HPDE6-E6E7 (cell line): ENCODE measurements at regions not wholly inside any gene's neighbourhood (a gene's known extent, or its start where the extent isn't known, plus 50 kb on each side); places are given as distances from the start of the nearest gene placed in this dataset.
"Not testable (repeated sequence)": the region's sequence is repeated elsewhere in the genome, so short reads cannot be mapped to it uniquely, and the experiment has no call there.

Experiments used
- DNase-seq: peaks from one replicate; pipeline ENCODE4 v3.0.0; 2011; ENCODE audit warnings: missing footprints; ENCODE audit errors: extremely low spot score

DNA sequence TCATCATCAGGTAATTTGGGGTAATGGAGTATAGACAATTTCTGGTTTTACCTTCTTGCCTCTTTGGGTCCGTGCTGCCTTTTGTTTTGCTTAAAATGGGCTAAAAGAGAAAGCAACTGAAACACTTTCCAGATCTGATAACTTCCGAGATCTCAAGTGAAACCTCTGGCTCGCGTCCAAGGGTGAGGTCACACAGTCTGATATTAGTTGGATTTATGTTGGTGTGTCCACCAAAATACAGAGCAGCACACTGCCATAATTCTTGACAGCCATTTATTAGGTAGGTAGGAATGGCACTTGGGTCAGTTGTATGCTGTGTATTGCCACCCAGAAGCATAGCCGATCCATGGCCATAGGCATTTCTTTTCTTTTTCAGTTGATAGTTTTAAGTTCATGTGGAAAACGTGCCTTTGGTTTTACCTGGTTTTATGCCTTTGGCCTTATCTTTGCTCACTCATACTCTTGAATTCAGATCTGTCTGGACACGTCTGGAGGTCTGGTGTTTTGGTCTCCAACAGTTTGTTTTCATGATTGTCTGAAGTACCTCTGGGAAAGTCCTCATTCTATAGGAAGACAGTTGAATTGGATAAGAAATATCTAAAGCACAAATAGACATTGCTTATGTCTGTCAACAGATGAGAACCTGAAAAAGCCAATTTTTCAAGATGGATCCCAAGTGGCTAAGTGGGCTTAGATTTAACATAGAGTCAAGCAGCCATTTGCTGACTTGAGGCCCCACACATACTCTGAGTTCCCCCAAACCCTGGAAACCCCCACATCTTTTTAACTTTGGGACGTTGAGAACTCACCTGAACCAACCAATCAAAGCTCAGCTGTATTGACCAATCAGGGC, 320.8 kb downstream of the SOX4 start:
- DNase-seq = no peak

DNA sequence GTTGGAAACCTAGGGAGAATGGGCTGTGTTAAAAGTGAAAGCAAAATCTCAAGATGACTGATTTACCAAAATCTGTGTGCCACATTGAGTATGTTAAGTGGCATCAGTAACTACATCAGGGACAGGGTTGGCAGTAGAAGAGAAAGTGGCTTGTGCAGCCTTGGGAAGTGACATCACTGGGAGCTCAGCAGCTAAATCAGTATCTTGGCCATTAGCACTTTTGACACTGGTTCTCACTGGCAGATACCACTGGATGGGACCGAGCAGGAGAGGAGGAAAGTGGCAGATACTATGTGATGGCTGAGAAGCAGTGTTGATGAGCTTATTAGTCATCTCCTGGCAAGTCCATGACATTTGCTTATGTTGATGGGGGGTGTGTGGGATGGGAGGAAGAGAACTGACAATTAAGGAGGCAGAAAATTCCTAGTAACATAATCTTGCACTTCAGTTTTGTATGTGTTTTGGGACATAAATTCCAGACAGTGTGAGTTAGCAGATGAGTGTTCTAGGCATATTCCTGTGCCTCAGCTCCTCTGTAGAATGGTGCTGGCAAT, 322.2 kb downstream of the SOX4 start:
- no peak for DNase-seq

DNA sequence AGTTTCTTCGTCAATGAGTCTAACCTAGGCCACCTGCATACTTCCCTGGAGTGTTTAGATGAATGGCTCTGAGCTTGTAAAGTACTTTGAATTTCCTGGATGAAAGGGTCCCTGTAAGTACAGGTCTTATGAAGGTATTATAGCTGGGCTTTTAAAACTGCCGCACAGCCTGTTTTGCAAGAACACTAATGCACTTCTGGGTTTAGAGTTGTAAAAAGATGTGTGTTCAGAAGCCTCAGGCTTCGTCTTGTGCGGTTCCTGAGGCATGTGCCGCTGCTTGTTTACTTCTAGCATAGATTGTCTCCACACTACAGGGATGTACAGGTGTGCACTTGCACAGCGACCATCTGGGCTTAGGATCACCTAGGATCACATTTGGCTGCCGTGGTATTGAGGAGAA, 324.5 kb downstream of the SOX4 start:
- no peak for DNase-seq

DNA sequence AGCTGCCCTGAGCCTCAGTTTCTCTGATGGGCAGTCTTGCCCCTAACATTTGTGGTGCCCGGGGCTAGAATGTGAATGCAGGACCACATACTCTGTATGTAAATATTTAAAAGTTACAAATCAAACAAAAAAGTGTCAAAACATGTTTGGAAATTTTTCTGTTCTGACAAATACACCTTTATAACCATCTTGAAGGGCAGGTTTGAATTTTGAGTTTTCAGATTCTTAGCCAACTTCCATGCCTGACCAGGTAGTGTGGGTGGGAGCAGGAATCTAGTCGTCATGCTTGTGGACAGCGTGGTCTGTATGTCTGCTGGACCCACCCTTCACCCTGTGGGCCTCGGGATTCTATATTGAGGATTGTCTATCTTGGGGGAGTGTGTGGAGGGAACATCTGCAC, 325.1 kb downstream of the SOX4 start:
- no peak for DNase-seq

- DNase-seq = no peak
These were observed 328.5 kb downstream of the SOX4 start for GRCh38 chr6:21922086-21922485.

DNA sequence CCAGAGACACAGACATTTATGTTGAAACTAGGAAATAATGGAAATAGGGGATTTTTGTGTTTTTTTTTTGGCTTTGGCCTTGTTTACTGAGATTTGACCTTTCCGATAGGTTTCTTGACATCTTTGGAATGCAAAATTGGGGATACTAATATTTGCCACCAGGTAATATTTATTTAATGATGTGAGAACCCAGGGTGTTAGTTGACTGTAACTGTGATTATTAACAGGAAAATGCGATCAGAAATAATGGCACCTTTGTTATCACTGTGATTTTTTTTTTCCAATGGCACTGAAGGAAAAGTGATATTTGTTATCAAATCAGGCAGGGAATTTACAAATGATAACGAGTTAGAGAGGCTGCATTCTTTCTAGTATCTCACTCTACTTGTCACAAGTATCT, 330.5 kb downstream of the SOX4 start:
- DNase-seq = no peak

- DNase-seq = no peak
These were observed 335.3 kb downstream of the SOX4 start for GRCh38 chr6:21928827-21929226.

GRCh38 chr6:21931641-21932335, 338.2 kb downstream of the SOX4 start:
- DNase-seq = no peak

DNA sequence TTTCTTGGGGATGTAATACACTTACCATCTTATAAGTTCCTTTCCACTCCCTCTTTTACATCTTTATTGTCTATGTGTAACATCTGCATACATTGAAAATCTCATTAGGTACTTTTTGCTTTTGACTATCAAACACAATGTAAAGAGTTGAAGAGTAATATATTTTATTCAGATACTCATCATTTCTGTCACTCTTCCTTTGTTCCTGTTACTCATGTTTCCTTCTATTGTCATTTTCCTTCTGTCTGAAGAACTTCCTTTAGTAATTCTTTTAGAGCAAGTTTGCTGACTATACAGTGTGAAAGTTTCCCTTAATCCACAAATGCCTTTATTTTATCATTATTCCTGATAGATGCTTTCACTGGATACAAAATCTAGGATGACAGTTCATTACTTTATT, 339.8 kb downstream of the SOX4 start:
- no peak for DNase-seq

DNA sequence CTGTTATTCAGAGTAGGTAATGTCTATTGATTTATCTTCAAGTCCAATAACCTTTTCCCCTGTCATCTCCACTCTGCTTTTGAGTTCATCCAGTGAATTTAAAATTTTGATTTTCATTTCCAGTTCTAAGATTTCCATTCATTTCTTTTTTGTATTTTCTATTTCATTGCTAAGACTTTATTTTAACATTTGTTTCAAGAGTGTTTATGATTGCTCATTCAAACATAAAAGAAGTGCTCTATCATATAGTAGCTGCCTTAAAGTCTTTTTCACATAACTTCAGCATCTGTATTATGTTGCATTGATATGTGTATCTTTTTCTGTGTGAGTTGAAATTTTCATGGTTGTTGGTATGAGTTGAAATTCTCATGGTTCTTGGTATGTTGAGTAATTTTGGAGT, 341.6 kb downstream of the SOX4 start:
- DNase-seq = no peak

- no peak for DNase-seq
These were observed 342.0 kb downstream of the SOX4 start for GRCh38 chr6:21935561-21936028.

DNA sequence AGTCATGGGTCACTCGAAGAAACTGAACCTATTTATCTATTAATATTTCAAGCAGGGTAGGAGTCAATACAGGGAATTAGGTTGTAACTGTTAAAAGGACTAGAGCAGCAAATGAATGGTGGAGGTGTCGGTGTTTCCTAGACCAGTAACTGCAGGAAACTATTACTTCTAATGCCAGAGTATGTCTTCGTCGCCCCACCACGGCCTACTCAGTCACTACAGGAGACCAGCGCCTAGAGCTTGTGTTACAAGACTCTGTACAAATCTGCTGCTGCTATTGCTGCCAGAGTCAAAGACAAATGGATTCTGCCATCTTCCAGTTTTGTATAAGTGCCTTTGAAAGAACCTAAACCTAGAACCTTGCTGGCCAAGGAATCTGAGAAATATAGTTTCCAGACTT, 343.9 kb downstream of the SOX4 start:
- no peak for DNase-seq

GRCh38 chr6:21939066-21939465, 345.5 kb downstream of the SOX4 start:
- not testable (repeated sequence) for DNase-seq

DNA sequence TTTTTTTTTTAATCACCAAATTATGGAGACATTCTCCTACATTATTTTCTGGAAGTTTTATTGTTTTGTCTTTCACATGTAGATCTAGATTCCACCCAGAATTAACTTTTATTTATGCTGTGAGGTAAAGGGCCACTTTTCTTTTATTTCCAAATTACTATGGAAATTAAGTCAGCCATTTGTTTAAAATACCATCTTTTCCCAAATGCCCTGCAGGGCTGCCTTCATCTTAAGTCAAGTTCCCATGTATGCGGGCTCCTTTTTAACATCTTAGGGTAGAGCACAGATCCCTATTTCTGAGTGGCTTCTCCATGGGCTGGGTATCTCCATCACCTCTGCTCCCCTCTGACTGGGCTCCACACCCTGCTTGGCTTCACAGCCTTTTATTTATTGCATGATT, 348.4 kb downstream of the SOX4 start:
- no peak for DNase-seq

- no peak for DNase-seq
These were observed 349.3 kb downstream of the SOX4 start for GRCh38 chr6:21942897-21943296.

GRCh38 chr6:21946298-21946783, 350.5 kb downstream of the PRL start:
- no peak for DNase-seq

DNA sequence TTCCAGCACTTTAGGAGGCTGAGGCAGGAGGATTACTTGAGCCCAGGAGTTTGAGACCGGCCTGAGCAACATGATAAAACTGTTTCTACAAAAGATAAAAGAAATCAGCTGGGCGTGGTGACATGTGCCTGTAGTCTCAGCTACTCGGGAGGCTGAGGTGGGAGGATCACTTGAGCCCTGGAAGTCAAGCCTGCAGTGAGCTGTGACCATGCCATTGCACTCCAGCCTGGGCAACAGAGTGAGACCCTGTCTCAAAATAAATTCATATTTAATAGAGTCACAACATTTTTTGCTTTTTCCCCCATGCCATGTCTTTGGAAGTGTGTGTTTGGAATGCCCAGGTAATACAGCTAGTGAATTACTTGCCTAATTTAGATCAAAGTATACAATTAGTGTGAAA, 349.6 kb downstream of the PRL start:
- DNase-seq = not testable (repeated sequence)

DNA sequence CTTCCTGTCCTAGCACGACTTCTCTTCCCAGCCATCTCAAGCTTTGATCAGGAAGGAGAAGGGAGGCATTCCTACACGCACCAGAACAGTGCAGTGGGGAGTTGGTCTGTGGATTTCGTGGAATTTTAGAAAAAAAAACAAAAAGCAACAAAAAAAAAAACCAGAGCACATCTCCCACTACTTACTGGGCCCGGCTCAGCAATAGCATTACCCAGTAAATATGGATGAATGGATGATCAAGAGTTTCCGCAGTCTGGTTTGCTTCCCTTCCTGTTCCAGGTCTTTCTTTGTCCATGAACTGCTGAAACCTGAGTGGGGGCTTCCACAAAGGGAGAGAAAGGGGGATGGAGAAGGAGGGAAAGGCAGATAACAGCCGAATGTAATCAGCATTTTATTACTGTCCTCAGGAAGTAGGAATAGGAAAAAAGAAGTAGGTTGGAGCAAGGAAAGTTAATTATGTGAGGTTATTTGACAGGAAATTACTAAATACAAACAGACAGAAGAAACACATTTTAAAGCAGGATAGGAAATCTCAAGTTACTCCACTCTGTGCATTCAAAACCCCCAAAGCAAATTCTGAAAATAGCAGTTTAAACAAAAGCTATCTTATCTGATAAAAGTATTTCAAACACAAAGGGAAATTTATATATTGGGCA, 349.0 kb downstream of the PRL start:
- DNase-seq = no peak

- DNase-seq = no peak
These were observed 347.5 kb downstream of the PRL start for GRCh38 chr6:21949211-21949801.

GRCh38 chr6:21952367-21952766, 344.5 kb downstream of the PRL start:
- no peak for DNase-seq
